Breast epithelium (tissue), 4 donors: ENCODE measurements at regions not wholly inside any gene's neighbourhood (a gene's known extent, or its start where the extent isn't known, plus 50 kb on each side); places are given as distances from the start of the nearest gene placed in this dataset.

ENCODE experiments used
- DNase-seq, 2 donors: peaks; one replicate each; pipeline ENCODE4 v3.0.0-alpha.2; 2019; ENCODE audit warnings: low spot score in 2 of 2
- H3K27ac ChIP-seq, 2 donors: fragments of 200-600 bp; sonication (generic) in 1 of 2; one replicate each; pipeline ENCODE4 v1.5.1; 2016 to 2019; ENCODE audit warnings: mild to moderate bottlenecking in 1 of 2
- H3K27me3 ChIP-seq, 2 donors: fragments of 200-600 bp; sonication (generic) in 1 of 2; one replicate each; pipeline versions ENCODE4 v1.5.1 to v1.6.0; 2017 to 2019; ENCODE audit warnings: control low read depth in 1 of 2, mild to moderate bottlenecking in 1 of 2
- H3K36me3 ChIP-seq: fragments of 200-600 bp; one replicate; pipeline ENCODE4 v1.5.1; 2019
- H3K4me1 ChIP-seq, 2 donors: fragments of 200-600 bp; sonication (generic); one replicate each; pipeline ENCODE4 v1.5.1; 2016 to 2019; ENCODE audit warnings: control low read depth in 1 of 2
- H3K4me3 ChIP-seq, 3 donors: fragments of 200-600 bp; sonication (generic); 1 replicate in 2 of 3; 2 replicates in 1 of 3; pipeline ENCODE4 v1.5.1; 2016 to 2019; ENCODE audit warnings: mild to moderate bottlenecking in 3 of 3, moderate library complexity in 2 of 3
- H3K9me3 ChIP-seq, 2 donors: fragments of 200-600 bp; sonication (generic) in 1 of 2; one replicate each; pipeline ENCODE4 v1.5.1; 2016 to 2019; ENCODE audit warnings: control low read depth in 1 of 2
- POLR2A ChIP-seq: fragments of 450-650 bp; IDR thresholded peaks from one replicate; pipeline ENCODE4 v1.6.1; 2016; ENCODE audit warnings: antibody characterized with exemption, mild to moderate bottlenecking, moderate library complexity
- POLR2AphosphoS5 ChIP-seq, 3 donors: sonication (generic); formaldehyde crosslinking; IDR thresholded peaks; one replicate each; pipeline ENCODE4 v1.6.1; 2017; ENCODE audit warnings: antibody characterized with exemption in 3 of 3
- intact Hi-C: fragments of 100-400 bp; cut with DNase I; formaldehyde crosslinking; loops from one replicate; pipeline ENCODE4 v1.15.1; 2023; ENCODE audit warnings: low total_unique reads
- TF ChIP-seq, protein P1 (sequence below), 3 donors: fragments of 450-650 bp; IDR thresholded peaks; one replicate each; pipeline ENCODE4 v1.5.1; 2016 to 2017; ENCODE audit warnings: antibody characterized with exemption in 3 of 3, mild to moderate bottlenecking in 3 of 3, moderate library complexity in 3 of 3

GRCh38 chr3:102712896-102713295 lies 278.1 kb downstream of the ZPLD1 start:
- Histone ChIP-seq H3K9me3 (no peaks in the 10 kb centered on the region), H3K4me1 (no peaks in the 10 kb centered on the region), H3K4me3 (no peak overlapping the region), H3K27me3 (no peaks in the 10 kb centered on the region), H3K27ac (no peak overlapping the region), H3K36me3 (no peaks in the 10 kb centered on the region)
- DNase-seq, result no peak
- intact Hi-C loops, result no loop called here
- TF ChIP-seq POLR2A, result no peak
- no peak for TF ChIP-seq POLR2AphosphoS5 (IDR thresholded peaks at IDR 0.05)
- TF ChIP-seq, protein P1, sequence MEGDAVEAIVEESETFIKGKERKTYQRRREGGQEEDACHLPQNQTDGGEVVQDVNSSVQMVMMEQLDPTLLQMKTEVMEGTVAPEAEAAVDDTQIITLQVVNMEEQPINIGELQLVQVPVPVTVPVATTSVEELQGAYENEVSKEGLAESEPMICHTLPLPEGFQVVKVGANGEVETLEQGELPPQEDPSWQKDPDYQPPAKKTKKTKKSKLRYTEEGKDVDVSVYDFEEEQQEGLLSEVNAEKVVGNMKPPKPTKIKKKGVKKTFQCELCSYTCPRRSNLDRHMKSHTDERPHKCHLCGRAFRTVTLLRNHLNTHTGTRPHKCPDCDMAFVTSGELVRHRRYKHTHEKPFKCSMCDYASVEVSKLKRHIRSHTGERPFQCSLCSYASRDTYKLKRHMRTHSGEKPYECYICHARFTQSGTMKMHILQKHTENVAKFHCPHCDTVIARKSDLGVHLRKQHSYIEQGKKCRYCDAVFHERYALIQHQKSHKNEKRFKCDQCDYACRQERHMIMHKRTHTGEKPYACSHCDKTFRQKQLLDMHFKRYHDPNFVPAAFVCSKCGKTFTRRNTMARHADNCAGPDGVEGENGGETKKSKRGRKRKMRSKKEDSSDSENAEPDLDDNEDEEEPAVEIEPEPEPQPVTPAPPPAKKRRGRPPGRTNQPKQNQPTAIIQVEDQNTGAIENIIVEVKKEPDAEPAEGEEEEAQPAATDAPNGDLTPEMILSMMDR (IDR thresholded peaks at IDR 0.05), result no peak

GRCh38 chr3:102714567-102714966 lies 279.8 kb downstream of the ZPLD1 start:
- intact Hi-C loops, result no loop called here
- no peak for DNase-seq
- Histone ChIP-seq H3K36me3 (no peaks in the 10 kb centered on the region), H3K9me3 (no peaks in the 10 kb centered on the region), H3K27me3 (no peaks in the 10 kb centered on the region), H3K4me3 (no peak overlapping the region), H3K4me1 (no peaks in the 10 kb centered on the region), H3K27ac (no peak overlapping the region)
- TF ChIP-seq POLR2AphosphoS5 (IDR thresholded peaks at IDR 0.05), result no peak
- TF ChIP-seq, protein P1 (IDR thresholded peaks at IDR 0.05), result no peak
- TF ChIP-seq POLR2A, result no peak

- H3K4me3 ChIP-seq, result no peak overlapping the region
- no peak overlapping the region for H3K27ac ChIP-seq
- no peaks in the 10 kb centered on the region for H3K36me3 ChIP-seq
- intact Hi-C loops, result no loop called here
- no peaks in the 10 kb centered on the region for H3K4me1 ChIP-seq
- DNase-seq, result no peak
- TF ChIP-seq POLR2AphosphoS5 (IDR thresholded peaks at IDR 0.05), result no peak
- no peak for TF ChIP-seq POLR2A
- TF ChIP-seq, protein P1 (IDR thresholded peaks at IDR 0.05), result no peak
- H3K9me3 ChIP-seq, result no peaks in the 10 kb centered on the region
- H3K27me3 ChIP-seq, result no peaks in the 10 kb centered on the region
These were observed 280.3 kb downstream of the ZPLD1 start for GRCh38 chr3:102715030-102715697.

GRCh38 chr3:102718651-102719050 lies 283.8 kb downstream of the ZPLD1 start:
- DNase-seq, result no peak
- intact Hi-C loops, result no loop called here
- no peak overlapping the region for H3K27ac ChIP-seq
- no peak overlapping the region for H3K4me3 ChIP-seq
- H3K9me3 ChIP-seq, result no peaks in the 10 kb centered on the region
- H3K36me3 ChIP-seq, result no peaks in the 10 kb centered on the region
- TF ChIP-seq POLR2A, result no peak
- TF ChIP-seq POLR2AphosphoS5 (IDR thresholded peaks at IDR 0.05), result no peak
- TF ChIP-seq, protein P1 (IDR thresholded peaks at IDR 0.05), result no peak
- H3K4me1 ChIP-seq, result no peaks in the 10 kb centered on the region
- no peaks in the 10 kb centered on the region for H3K27me3 ChIP-seq

GRCh38 chr3:102722317-102722716 lies 287.5 kb downstream of the ZPLD1 start:
- H3K36me3 ChIP-seq, result no peaks in the 10 kb centered on the region
- no peaks in the 10 kb centered on the region for H3K9me3 ChIP-seq
- no peak overlapping the region for H3K27ac ChIP-seq
- TF ChIP-seq POLR2A (no peak), POLR2AphosphoS5 (IDR thresholded peaks at IDR 0.05) (no peak)
- TF ChIP-seq, protein P1 (IDR thresholded peaks at IDR 0.05), result no peak
- intact Hi-C loops, result no loop called here
- H3K4me1 ChIP-seq, result no peaks in the 10 kb centered on the region
- no peak overlapping the region for H3K4me3 ChIP-seq
- DNase-seq, result no peak
- H3K27me3 ChIP-seq, result no peaks in the 10 kb centered on the region
